HG03097 (cell line): ENCODE measurements at regions not wholly inside any gene's neighbourhood (a gene's known extent, or its start where the extent isn't known, plus 50 kb on each side); places are given as distances from the start of the nearest gene placed in this dataset.
"Not testable (repeated sequence)": the region's sequence is repeated elsewhere in the genome, so short reads cannot be mapped to it uniquely, and the experiment has no call there.

ENCODE experiments used
- ATAC-seq: cut with Tn5 transposase; IDR thresholded peaks from one replicate; pipeline ENCODE4 v1.9.1; 2021; ENCODE audit not compliant: unreplicated experiment, low FRiP score

DNA sequence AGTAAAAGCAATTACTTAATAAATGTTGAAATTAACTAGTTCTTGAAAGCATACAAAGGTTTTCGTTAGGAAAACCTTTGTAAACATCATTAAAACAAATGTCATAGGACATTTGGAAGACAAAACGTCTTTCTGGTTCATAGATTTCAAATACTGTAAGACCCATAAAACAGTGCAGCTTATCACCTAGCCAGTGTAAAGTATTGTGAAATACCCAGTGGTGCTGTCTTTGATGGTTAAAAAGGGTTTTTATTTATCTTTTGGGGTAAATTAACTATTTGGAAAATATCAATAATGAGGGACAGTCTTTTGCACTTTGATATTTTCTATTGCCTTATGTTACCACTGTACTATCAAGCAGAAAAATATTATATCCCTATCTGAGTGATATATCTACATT, 120.0 kb upstream of the FAM98A start:
- ATAC-seq = no peak

DNA sequence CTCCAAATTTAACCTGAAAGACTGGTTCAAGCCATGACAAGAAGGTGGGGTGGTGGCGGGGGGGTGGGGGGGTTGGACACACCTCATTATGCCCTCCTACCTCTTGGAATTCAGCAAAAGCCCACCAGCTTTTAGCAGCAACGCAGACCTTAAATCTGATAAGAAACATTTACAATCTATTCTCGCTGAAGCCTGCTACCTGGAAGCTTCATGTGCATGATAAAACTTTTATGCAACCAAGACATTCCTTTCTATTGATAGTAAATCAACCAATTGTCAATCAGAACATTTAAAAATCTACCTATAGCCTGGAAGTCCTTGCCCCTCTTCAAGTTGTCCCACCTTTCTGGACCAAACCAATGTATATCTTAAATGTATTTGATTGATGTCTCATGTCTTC, 113.6 kb upstream of the FAM98A start:
- no peak for ATAC-seq

DNA sequence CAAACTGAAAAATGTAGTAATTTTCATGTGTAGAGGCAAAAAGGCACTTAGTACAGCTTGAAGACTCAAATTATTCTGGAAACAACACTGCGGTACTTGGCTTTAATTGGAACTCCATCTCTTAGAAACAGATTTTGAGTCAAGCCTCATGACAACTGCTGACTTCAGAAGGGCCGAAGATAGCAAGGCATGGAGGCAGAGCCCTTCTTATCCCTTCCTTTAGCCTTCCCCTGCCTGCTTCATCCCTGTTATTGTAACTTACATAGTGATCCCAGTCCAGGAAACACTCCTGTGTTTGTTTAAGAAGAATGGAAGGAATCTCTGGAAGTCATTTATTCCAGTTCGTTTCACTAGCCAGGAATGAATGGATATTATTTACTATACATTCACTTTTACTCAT, 110.9 kb upstream of the FAM98A start:
- no peak for ATAC-seq

DNA sequence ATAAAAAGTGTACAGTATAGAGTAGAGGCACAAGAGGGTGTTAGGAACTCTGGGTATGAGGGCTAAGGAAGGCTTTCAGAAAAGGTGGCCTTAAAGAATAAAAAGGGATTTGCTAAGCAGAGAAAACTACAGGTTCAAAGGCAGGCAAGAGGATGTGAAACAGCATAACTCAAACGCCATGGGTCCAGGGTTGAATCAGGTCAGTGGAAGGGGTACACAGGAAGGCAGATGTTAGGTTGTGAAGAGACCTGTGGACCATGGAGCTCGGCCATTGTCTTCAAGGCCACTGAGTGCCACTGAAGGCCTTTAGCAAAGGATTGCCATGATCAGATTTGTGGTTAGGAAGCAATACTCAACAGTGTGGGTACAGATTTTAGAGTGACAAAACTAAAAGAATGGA, 108.2 kb upstream of the FAM98A start:
- no peak for ATAC-seq

DNA sequence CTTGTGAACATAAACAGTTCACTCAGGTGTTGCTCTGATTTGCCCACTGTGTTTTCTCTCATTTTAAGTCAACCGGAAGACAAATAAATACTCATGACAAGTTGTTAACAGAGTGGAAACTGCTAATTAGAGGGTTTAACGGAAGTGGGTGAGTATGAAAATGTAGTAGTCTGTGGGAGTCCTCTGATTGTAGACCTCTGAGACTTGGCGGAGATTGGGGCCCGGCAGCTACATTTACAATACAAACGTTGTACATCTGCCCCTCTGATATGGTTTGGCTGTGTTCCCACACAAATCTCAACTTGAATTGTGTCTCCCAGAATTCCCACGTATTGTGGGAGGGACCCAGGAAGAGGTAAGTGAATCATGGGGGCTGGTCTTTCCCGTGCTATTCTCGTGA, 107.3 kb upstream of the FAM98A start:
- no peak for ATAC-seq

DNA sequence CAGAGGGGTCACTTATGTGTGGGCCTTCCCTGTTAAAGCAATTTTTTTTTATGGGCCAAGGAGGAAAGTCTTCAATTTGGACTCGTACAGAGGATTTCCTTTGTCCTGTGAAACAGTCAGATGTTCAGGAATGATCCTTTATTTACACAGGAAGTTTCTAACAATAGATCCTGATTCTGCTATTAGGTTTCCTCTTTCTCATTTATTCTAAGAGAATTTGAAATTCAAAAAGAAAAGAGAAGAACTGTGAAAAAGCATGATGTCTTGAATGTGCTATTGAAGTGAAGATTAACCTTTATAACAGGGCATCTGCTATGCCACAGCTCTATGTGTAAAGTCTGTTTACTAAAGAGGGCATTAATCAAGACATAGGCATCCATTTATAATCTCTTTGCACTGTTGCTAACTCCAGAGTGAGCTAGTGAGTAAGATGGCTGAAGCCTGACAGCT, 105.3 kb upstream of the FAM98A start:
- ATAC-seq = no peak

DNA sequence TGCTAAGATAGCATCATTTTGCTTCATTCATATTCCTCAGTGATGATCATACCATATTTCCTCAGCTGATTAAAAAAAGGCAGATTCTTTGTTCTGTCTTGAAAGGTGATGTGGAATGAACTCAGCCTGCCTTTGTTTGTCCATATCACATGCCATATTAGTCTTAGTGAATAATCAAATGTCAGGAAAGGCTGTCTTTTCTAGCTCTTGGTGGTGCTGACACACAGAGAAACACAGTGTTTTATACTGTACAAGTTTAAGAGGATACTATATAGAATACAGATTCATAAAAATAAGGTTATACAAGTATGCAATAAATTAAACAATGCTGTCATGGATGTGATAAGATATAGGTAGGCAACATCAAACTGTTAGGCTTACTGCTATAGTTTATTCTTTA, 97.1 kb upstream of the FAM98A start:
- ATAC-seq = no peak

DNA sequence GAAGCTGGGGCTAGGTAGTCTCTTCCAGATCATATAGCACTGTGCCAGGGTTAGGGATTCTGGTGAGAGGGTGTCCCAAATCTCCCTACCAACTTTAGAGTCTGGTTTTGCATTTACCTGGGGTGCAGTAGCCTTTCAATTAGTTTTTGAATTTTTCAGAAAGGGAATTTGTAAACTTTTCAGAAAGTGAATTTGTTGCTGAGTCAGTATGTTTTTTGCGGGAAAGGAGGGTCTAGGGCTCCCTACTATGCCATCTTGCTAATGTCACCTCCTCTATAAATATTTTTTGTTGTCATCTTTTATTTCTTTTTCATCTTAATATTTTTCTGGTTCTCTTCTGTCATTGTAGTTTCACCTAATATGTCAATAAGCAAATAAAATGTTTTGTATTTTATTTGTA, 95.8 kb upstream of the FAM98A start:
- no peak for ATAC-seq

DNA sequence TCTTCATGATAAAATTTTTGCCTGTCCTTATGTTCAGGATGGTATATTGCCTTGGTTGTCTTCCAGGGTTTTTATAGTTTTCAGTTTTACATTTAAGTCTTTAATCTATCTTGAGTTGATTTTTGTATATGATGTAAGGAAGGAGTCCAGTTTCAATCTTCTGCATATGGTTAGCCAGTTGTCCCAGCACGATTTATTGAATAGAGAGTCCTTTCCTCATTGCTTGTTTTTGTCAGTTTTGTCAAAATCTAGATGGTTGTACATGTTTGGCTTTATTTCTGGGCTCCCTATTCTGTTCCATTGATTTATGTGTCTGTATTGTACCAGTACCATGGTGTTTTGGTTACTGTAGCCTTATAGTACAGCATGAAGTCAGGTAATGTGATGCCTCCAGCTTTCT, 91.6 kb upstream of the FAM98A start:
- not testable (repeated sequence) for ATAC-seq

DNA sequence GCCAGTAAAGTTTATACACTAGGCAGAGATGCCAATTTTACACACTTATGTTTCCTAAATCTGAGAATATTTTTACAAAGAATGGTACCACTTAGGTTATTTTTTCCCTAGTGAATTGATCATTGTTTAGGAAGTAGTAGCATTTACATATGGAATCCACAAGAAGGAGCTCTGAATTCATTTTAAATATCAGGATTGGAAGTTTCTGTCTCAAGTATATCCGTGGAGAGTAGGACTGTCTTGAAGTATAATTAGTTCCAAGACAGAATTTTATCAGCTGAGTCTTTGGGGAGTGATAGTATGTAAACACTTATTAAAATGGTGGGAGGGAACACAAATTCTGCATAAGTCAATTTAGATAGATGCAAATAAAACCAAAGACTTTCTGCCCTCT, 82.3 kb upstream of the FAM98A start:
- ATAC-seq = no peak

DNA sequence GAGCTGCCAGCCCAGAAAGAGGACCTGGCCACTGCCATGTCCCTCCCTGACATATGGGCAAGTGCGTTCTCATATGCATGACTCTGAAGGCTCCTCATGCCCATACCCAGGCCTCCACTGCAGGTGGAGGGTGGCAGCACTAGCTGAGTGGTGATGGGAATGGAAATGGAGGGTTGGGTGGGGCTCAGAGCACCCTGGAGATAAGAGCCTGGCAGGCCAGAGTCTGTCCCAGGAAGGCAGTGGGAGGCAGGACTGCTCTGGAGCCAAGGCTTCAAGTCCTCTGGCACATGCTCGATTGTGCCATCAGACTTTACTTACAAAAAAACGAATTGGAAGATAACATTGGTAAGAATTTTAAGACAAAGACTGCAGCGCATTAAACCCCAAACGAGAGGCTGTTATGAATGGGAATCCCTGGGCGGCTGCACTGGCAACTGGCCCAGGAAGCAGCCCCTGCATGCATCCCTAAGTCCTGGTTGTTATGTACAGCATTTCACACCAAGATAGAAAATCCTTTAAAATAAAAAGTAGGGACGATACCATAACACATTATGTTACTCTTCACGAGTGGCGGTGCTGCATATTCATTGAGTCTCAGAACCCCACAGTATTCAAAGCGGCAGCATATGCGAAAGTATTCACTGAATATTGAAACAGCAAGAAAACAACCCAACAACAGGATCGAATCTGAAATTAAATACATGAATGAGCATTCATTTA, 81.7 kb upstream of the FAM98A start:
- ATAC-seq = no peak

DNA sequence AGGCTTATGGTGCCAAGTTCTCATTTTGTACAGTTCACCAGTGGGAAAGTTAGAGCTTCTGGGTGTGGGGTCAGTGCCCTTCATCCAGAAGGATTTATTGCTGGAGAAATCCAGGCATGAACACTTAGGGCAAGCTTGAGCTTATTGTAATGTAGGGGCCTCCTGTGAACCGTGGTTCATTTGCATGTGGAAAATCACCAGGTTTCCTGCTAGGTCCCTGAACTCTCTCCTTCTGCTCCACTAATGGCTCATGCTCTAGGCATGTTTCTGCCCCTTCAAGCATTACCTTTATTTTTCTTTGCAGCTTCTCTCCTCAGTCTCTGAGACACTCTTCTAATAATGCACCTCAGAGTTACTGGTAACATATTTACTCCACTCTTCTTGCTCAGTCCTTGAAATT, 79.3 kb upstream of the FAM98A start:
- no peak for ATAC-seq

DNA sequence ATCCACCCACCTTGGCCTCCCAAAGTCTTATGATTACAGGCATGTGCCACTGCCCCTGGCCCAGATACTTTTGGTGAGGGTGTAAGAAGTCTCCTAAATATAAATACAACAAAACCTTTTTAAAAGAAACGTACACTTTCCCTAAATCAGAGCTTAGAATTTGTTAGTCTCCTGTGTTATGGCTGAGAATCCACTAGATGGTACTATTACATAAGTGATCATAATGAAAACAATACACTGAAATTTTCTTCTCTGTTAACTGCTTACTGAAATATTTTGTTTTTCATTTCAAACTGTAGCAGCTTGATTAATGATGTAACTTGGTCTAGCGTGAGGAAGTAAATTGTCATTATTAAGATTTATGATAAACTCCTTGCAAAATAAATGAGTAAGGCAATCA, 74.8 kb upstream of the FAM98A start:
- no peak for ATAC-seq

DNA sequence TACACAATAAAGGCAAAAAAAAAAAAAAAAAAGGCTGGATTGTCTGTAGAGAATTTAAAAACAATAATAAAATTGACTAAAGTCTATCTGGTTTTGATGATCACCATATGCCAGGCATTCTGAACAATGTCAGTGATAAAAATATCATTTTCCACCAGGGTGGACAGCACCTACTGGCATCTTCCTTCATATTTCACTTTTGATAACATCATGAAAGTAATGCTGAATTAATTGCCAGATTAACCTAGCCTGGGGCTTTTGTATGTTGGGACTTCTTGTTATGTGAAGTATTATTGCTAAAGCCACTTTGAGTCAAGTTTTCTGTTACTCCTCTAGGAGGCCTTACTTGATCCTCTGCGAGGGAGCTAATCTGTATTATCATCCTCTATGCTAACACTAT, 73.8 kb upstream of the FAM98A start:
- no peak for ATAC-seq

DNA sequence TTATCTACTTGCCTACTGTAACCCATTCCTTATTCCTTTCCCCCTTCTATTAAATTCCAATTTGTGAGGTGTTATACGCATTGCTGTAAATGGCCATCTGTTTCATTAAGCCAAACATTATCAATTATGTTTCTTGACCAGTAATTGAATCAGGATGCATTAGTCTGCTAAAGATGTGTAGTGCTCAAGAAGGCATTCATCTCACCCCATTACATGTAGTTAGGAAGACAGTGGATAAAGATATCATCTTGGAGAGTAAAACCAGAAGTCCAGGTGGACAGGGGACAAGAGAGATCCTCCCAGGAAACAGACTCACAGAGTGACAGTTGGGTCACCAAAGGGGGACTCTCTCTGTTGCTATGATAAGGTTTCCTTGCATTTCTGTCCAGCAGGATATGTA, 73.3 kb upstream of the FAM98A start:
- no peak for ATAC-seq

DNA sequence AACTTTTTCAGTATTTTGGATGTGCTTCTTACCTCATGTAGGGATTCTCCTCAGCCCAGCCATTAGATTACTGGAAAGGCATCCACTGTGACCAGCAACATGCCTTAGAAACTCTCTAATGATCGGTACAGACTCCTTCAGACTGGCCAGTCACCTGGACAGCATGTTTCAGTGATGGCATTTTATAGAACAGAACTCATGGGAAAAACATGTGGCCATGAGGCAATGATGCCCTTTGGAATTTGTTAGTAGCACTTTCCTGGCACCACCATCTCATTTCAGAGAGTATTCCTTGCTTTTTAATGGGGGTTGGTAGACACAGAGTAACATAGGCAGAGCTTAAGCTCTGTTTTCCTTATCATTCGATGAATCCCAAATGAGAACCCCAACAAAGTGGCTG, 72.1 kb upstream of the FAM98A start:
- ATAC-seq = no peak

DNA sequence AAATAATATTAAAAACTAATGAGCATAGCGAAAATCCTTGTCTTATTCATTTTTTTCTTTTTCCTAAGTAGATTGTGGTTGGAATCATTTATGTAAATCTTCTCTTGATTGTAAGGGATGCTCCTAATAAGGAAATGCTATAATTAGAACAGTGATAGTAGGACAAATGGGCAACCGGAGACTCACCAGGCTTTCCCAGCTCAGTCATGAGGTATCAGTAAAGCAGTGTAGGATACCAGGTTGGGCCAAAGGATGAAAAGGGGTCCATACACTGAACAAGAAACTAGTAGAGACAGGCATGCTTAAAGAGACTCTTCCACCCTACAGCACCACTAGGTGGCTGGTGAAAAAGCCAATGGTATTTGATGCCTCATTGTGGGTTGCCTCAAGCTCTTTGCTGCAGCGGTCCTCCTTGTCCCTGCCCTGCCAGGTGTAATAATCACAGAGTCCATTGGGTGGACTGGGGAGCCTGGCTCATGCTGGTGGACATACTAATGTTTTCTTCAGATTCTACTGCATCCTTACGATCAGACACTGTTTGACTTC, 71.4 kb upstream of the FAM98A start:
- no peak for ATAC-seq

DNA sequence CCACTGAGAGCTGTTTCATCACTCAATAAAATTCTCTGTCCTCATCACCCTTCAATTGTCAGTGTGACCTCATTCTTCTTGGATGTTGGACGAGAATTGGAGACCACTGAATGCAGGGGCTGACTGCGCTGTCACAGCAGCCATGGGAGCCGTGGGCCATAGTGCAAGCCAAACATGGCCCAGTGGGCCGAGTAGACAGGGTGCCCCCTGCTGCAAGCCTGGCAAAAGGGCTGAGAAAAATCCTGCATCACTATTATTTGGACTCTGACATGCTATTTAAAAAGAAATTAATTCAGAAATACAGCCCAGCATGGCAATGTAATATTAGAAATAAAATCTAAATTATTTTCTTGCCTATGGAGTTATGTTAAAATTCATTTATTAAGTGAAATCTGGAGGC, 67.8 kb upstream of the FAM98A start:
- no peak for ATAC-seq

DNA sequence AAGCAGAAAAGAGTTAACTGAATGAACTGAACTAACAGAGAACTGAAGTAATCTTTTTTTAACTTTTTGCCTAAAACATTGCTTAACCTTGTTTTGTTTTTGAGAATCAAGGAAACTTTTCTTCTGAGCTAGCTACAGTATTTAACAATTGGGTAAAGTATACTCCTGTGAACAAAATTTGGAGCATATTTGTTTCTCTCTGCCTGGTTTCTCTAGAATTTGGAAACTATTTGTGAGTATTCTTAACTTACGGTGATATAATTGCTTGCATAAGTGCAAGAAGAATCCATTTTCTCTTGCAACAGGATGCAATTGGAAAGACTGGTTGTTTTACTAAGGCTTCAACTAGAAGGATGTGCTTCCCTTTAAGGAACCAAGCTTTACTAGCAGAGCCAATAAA, 65.9 kb upstream of the FAM98A start:
- no peak for ATAC-seq

DNA sequence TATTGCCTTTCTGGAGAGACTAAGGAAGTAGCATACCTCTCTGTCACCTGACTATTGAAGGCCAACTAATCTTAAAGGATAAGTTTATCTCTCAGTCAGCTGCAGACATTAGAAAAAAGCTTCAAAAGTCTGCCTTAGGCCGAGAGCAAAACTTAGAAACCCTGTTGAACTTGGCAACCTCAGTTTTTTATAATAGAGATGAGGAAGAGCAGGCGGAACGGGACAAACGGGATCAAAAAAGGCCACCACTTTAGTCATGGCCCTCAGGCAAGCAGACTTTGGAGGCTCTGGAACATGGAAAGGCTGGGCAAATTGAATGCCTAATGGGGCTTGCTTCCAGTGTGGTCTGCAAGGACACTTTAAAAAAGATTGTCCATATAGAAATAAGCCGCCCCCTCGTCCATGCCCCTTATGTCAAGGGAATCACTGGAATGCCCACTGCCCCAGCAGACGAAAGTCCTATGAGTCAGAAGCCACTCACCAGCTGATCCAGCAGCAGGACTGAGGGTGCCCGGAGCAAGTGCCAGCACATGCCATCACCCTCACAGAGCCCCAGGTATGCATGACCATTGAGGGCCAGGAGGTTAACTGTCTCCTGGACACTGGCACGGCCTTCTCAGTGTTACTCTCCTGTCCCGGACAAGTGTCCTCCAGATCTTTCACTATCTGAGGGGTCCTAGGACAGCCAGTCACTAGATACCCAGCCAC, 61.5 kb upstream of the FAM98A start:
- ATAC-seq = no peak

DNA sequence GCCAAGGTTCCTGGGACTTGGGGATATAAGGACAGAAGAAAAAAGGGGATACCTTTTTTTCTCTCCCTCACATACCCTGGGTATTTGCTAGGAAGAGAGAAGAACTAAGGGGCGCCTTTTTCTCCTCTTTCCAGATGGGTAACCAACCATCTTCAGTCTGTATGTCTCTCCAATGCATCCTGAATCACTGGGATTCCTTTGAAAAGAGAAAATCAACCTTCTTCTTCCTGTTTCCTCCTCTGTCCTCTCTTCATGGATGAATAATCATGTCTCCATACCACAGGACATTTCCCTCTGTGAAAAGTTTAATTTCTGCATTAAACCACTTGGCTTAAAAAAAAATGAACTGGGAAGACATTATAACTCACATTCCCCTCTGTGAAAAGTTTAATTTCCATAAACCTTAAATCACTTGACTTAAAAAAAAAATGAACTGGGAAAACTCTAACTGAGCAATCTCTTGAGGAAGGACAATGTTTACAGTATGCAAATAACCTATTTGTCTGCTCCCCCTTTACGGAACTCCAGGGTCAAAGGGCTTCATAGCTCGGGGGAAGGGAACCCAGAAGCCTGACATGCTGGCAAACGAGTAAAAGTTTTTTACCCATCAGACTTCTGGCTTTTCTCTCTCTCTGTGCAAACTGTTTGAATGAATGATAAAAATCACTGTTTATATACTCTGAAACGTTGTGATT, 56.7 kb upstream of the FAM98A start:
- ATAC-seq = no peak

DNA sequence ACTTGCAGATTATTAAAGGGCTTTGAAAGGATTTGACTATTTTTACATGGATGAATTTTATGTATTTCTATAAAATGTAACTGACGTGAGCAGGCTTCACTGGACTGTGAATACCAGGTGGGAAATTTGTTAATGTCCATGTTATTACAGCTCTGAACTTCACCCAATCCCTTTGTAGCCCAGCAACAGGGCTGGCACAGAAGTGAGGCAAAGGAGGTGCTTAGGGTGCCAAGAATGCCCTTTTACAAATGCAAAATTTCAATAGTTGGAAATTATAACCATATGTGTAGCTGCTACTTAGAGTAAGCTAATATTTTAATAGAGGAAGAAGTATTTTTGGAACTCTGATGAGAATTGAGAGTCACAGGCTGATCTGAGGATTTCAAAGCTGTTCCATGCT, 53.7 kb upstream of the FAM98A start:
- ATAC-seq = no peak
